ENCODE measurements at regions not wholly inside any gene's neighbourhood (a gene's known extent, or its start where the extent isn't known, plus 50 kb on each side); places are given as distances from the start of the nearest gene placed in this dataset.

- TF ChIP-seq ZNF800 (CRISPR knock-in tag; IDR thresholded peaks at IDR 0.05): peak; percentile 69; the same call in 1 of the 2 replicates
- TF ChIP-seq, protein P1, sequence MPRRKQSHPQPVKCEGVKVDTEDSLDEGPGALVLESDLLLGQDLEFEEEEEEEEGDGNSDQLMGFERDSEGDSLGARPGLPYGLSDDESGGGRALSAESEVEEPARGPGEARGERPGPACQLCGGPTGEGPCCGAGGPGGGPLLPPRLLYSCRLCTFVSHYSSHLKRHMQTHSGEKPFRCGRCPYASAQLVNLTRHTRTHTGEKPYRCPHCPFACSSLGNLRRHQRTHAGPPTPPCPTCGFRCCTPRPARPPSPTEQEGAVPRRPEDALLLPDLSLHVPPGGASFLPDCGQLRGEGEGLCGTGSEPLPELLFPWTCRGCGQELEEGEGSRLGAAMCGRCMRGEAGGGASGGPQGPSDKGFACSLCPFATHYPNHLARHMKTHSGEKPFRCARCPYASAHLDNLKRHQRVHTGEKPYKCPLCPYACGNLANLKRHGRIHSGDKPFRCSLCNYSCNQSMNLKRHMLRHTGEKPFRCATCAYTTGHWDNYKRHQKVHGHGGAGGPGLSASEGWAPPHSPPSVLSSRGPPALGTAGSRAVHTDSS (CRISPR knock-in tag; conservative IDR thresholded peaks at IDR 0.05): no peak
- 0 out of 2 replicates have a peak, but pooled peaks have one; percentile 87 for TF ChIP-seq ZBTB20 (CRISPR knock-in tag; IDR thresholded peaks at IDR 0.05; ENCODE audit: borderline replicate concordance, low read depth)
- peak; percentile 82; the same call in 1 of the 2 replicates for TF ChIP-seq NFKBIZ (CRISPR knock-in tag; IDR thresholded peaks at IDR 0.05)
- peak; percentile 77; the same call in 1 of the 2 replicates for TF ChIP-seq ZNF589 (CRISPR knock-in tag; conservative IDR thresholded peaks at IDR 0.05)
- TF ChIP-seq, protein P2, sequence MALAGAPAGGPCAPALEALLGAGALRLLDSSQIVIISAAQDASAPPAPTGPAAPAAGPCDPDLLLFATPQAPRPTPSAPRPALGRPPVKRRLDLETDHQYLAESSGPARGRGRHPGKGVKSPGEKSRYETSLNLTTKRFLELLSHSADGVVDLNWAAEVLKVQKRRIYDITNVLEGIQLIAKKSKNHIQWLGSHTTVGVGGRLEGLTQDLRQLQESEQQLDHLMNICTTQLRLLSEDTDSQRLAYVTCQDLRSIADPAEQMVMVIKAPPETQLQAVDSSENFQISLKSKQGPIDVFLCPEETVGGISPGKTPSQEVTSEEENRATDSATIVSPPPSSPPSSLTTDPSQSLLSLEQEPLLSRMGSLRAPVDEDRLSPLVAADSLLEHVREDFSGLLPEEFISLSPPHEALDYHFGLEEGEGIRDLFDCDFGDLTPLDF (CRISPR knock-in tag; IDR thresholded peaks at IDR 0.05): no peak
- 0 out of 2 replicates have a peak, but pooled peaks have one; percentile 49 for TF ChIP-seq ZNF713 (CRISPR knock-in tag; IDR thresholded peaks at IDR 0.05)
- TF ChIP-seq KDM4B (CRISPR knock-in tag; IDR thresholded peaks at IDR 0.05): 0 out of 2 replicates have a peak, but pooled peaks have one; percentile 23
- no peak for TF ChIP-seq NONO (IDR thresholded peaks at IDR 0.05)
- TF ChIP-seq NONO (CRISPR knock-in tag; conservative IDR thresholded peaks at IDR 0.05): peak; percentile 91
- TF ChIP-seq ZNF597 (CRISPR knock-in tag; IDR thresholded peaks at IDR 0.05): no peak
- no peak for TF ChIP-seq U2AF2 (IDR thresholded peaks at IDR 0.05; ENCODE audit: low read depth, low read length)
- peak; percentile 70; the same call in 1 of the 2 replicates for TF ChIP-seq KDM3A (CRISPR knock-in tag; IDR thresholded peaks at IDR 0.05; ENCODE audit: low read depth)
- TF ChIP-seq NCOR1 (IDR thresholded peaks at IDR 0.05; ENCODE audit: borderline replicate concordance, low read length): peak; percentile 99
- TF ChIP-seq ZNF451 (CRISPR knock-in tag; IDR thresholded peaks at IDR 0.05): no peak
- peak; percentile 79; the same call in 1 of the 2 replicates for TF ChIP-seq ZSCAN29 (CRISPR knock-in tag; conservative IDR thresholded peaks at IDR 0.05)
- peak; percentile 75; the same call in 1 of the 2 replicates for TF ChIP-seq ZBTB3 (CRISPR knock-in tag; IDR thresholded peaks at IDR 0.05; ENCODE audit: borderline replicate concordance, low read depth)
- TF ChIP-seq PBX2 (CRISPR knock-in tag; IDR thresholded peaks at IDR 0.05): no peak
- TF ChIP-seq SKI (IDR thresholded peaks at IDR 0.05; ENCODE audit: partially characterized antibody): peak; percentile 53
- peak; percentile 53; the same call in 1 of the 2 replicates for TF ChIP-seq ZFP1 (CRISPR knock-in tag; IDR thresholded peaks at IDR 0.05)
- TF ChIP-seq, protein P3, sequence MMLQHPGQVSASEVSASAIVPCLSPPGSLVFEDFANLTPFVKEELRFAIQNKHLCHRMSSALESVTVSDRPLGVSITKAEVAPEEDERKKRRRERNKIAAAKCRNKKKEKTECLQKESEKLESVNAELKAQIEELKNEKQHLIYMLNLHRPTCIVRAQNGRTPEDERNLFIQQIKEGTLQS (CRISPR knock-in tag; IDR thresholded peaks at IDR 0.05): peak; percentile 25; the same call in 1 of the 2 replicates
- peak; percentile 18 for TF ChIP-seq ZNF337 (CRISPR knock-in tag; IDR thresholded peaks at IDR 0.05; ENCODE audit: borderline replicate concordance, low read depth)
Measured at GRCh38 chr6:43916924-43917877, 147.2 kb downstream of the VEGFA start (continued).
